SK-N-DZ (cell line): ENCODE measurements at regions not wholly inside any gene's neighbourhood (a gene's known extent, or its start where the extent isn't known, plus 50 kb on each side); places are given as distances from the start of the nearest gene placed in this dataset.

Experiments used
- DNase-seq: peaks from one replicate; pipeline ENCODE4 v3.0.0-alpha.2; 2015; ENCODE audit warnings: low spot score

DNA sequence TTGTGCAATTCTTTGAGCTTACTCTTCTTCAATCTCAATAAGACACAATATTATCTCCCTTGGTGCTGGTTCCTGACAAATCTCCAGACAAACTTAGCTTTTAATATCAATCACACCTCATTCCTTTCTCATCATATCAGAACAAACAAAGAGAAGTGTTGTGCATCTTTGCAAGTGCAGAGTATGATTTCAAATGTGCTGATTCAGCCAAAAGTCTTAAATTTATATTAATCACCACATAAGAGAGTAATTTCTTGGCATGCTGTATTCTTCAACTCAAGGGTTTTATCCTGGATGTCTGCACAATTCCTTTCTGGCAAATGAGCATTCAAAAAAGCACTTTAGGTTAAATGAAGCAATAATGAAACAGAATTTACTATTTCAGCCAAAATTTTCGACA, 877.8 kb downstream of the ANKRD7 start:
- no peak for DNase-seq

DNA sequence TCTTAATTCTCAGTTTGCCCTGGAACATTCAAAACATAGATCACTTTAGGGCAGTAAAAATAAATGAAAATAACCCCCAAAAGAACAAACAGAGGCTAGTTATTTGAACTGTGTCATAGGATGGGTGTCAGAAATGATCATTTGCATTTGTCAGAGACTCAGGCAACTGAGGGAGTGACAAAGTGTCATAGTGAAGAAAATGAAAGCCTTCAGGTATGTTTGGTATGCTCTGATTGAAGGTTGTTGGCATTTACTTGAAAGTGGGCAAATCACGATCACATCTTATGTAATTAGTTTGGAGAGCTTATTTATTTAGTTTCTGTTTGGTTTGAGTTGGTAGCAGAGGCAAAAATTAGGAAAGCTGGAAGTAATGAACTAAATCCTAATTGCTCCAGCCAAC, 880.9 kb downstream of the ANKRD7 start:
- no peak for DNase-seq

DNA sequence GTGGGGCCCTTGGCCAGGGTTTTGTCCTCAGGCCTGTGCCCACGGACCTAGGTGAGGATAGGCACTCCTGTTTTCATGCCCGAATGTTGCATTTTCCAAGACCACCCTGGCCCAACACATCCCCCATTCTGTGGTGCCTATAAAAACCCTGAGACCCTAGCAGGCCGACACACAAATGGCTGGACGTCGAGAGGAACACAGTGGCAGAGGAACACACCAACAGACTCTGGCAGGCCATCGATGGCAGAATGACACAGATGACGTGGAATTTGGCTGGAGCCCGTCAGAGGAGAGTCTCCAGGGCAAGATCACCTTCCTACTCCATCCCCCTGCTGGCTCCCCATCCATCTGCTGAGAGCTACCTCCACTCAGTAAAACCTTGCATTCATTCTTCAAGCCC, 898.8 kb downstream of the ANKRD7 start:
- no peak for DNase-seq

DNA sequence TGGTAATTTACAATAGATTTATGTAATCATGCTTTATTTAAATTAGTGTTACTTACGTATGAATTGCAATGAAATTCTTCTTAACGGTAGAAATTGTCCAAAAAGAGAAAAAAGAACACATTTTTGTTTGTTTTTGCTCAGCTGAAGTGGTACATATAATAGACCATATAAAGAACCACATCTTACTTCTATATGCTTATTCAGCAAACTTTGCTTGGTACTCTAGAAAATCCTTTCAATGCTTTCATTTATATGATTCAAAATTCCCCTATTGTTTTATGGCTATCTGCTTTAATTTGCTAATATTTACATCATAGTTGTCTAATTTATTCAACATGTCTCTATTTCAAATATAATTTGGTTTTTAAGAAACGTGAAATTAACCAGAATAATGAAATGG, 903.2 kb downstream of the ANKRD7 start:
- no peak for DNase-seq

DNA sequence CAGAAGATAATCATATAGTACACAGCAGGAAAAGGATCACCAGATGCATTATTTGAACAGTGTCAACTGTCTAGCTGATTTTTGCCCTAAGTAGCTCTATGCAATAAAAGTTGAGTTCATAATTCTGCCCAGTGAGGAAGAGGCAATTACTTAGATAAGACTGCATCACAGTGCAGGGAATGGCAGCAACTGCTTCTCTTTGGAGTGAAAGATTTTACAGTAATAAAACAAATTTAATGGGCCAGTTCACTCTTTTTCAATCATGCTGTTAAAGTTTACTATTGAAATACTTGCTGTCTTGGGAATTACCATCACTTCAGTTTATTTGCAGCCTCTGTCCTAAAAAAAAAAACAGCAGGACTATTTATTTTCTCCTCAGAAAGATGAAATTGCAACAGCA, 907.9 kb downstream of the ANKRD7 start:
- DNase-seq: no peak

DNA sequence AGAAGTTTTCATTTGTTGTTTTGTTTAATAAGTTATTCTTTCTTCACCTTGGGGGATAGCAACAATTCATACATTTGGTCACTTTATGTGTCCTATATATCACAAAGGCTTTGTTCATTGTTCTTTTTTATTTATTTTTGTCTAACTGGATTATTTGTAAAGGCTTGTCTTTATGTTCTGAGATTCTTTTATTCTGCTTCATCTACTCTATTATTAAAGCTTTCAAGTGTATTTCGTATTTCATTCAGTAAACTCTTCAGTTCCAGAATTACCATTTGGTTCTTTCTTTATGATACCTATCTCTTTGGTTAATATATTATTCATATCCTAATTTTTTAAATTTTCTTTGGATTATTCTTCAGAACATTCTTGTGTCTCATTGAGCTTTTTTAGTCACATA, 942.9 kb downstream of the ANKRD7 start:
- no peak for DNase-seq

DNA sequence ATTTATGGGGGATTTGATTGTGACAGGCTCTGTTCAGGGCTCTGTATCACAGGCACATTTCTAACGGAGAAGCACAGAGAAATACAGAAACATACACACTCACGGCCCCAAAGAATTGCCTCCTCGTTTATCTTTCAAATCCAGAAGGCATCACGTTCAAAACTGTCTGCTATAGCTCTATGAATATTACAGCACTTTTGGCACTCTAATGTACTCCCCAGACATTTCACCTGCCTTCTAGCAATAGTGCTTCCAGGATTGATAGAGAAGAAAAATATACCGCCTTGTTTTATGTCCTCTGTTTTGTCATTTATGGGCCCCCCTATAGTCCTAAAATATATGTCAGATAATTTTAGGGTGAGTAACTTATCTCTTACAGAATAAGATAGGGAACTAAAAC, 947.5 kb downstream of the ANKRD7 start:
- no peak for DNase-seq

DNA sequence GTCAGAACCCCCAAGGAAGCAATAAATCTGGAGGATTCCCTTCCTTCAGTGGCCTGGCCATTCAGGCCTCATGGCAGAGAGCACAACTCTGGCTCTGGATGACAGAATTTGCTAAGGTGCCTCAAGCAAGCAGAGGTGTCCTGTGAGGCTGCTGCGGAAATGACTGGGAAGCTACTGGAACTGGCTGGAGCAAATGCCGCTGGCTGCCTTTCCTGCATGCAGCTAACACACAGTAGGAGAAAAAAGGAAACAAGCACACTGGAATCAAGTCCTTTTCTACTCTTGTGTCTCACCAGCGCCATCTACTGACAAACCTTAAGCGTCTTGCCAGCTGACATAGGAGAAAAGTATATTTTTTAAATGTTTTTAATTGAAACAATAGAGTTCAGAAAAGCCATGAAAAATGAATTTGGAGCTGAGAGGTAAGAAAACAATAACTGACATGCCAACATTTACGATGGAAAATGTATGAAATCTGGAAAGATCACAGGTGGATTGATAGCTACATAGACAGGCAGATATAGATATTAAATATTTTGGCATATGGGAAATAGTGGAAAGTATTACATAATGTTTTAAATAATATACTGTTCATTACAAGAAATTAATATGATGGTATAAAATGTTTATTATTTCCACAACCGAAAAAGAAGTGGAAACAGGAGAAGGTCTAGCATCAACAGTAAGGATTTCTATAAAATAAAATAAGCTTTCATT, 951.6 kb downstream of the ANKRD7 start:
- DNase-seq: peak; percentile 79

DNA sequence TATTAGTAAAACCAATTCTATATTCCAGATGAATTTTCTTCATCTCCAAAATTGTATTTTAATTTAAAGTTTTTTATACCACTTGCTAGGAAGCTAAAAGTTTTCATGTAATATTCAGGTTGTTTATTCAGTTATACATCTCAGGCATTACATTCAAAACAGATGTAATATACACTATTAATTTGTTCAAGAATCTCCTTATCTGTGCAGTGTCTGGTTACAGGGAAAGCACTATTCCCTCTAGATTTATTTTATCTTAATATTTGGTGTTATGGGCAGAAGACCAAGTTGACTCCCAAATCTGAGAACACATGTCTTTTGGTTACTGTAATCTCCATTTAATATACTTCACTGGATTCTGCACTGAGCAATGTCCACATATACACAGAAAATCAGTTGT, 953.4 kb downstream of the ANKRD7 start:
- DNase-seq: no peak

DNA sequence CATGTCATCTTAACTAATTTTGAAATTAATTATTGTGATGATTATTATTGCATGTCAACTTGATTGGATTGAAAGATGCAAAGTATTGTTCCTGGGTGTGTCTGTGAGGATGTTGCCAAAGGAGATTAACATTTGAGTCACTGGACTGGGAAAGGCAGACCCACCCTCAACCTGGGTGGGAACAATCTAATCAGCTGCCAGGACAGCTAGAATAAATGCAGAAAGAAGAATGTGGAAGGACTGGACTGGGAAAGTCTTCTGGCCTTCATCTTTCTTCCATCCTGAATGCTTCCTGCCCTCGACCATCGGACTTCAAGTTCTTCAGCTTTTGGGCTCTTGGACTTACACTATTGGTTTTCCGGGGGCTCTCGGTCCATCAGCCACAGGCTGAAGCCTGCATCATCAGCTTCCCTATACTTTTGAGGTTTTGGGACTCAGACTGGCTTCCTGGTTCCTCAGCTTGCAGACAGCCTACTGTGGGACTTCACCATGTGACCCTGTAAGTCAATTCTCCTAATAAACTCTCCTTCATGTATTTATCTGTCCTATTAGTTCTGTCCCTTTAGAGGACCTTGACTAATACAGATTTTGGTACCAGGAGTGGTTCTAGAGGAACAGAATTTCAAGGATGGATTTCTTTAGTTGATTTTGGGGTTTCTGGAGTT, 959.8 kb downstream of the ANKRD7 start:
- DNase-seq: no peak

DNA sequence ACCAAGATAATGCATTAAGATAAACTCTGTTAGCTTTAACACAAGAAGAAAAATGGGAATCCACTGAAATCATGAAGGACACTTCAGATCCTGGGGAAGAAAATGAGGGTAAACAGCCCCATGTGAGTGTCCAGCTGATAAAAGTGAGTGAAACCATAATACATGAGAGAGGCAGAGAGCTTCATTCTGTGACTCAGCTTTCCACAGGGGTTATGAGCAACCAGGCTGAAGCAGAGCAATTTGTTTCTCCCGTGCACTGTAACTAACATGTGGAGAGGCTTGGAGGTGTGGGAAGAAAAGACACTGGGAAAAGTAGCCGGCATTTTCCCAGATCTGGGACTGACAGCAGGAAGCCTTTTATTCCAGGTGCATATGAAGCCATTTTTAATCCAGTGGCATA, 971.7 kb downstream of the ANKRD7 start:
- DNase-seq: peak; percentile 52

DNA sequence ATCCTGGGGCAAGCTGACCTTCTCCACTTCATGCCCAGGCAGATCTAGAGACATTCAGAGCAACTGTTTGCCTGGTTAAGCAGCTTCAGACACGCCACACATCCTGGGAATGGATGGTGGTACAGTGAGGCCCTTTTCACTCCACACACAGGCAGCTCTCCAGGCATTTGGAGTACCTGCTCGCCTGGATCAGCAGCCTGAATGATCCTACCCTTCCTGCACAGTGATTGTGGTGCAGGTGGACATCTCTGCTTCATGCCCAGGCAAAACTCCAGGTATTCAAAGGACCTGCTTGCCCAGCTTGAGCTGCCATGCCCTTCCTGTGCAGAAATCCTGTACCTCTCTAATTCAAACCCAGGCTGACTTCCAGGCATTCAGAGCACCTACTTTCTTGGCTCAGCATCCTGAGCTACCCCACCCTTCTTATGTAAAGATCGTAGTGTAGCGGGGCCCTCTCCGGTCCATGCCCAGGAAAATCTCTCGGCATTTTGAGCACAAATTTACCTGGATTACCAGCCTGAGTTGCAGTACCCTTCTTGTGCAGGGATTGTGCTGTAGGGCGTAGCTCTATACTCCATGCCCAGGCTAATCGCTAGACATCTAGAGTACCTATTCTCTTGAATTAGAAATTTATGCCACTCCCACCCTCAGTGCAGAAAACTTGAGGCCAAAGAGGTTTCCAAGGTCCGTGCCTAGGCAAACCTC, 972.8 kb downstream of the ANKRD7 start:
- DNase-seq: no peak

DNA sequence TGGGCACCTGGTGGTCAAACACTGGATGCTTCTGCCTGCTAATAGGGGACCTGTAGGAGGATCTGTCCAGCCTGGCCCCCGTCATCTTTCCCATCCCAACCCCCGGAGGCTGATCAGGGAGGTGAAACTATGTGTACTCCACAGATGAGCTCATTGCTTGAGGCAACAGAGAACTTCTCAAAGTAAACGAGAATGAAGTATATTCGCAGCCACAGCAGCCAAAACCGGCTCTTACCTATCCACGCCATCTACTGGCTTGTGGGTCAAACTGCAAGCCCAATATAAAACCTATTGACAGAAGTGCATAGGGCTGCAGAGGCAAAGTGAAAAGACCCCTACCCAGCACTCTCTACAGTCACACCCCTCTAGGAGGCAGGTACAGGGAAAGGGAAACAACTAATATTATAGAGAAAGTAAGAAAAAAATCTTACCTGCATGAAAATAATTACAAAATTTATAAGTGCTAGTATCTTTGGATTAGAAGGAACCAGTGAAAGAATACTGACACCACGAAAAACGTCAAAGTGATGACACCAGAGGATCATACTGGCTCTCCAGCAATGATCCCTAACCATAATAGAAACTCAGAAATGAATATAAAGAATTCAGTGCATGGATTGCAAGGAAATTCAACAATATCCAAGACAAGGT, 973.5 kb downstream of the ANKRD7 start:
- peak; percentile 69 for DNase-seq

DNA sequence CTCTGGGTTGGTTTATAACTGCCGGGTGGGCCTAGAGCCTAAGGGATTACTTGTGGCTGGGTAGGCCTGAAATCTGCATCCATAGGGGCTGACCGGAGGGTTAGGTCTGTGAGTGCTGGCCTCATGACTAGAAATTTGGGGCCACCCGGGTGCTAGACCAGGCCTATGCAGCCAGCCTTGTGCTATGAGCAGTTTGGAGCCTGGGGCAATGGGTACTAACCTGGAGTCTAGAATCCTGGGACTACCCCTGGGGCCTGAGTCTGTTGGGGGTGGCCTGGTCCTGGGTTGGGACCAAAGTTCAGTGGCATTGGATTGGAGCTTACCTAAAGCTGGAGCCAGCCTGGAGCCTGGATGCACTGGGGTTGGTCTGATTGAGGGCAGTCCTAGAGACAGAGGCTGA, 995.2 kb downstream of the ANKRD7 start:
- DNase-seq: no peak

DNA sequence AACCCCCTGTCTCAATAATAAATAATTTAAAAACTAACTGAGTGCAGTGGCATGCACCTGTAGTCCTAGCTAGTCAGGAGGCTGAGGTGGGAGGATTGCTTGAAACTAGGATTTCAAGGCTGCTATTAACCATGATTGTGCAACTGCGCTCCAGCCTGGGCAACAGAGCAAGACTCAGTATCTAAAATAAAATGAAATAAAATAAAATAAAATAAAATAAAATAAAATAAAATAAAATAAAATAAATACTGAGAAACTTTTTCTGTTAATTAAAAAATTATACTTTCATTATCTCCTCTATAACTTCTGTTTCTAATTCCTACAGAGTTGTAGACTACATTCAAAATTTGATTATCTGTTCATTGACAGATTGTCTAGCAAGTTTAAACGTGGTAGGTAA, 999.4 kb downstream of the ANKRD7 start:
- DNase-seq: no peak

DNA sequence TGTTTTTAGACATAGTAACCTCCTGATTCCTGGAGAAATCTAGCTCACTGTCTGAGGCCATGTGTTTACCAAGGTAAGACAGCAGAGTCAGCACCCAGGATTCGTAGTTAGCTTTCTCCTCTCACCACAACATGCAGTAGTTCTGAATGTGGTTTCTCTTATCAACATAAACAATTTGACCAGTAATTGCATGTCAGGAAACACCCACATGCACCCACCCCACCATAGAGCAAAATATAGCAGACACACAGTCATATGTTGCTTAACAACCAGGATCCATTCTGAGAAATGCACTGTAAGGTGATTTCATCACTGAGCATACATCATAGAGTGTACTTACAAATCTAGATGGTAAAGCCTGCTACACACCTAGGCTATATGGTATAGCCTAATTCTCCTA, 1004.0 kb downstream of the ANKRD7 start:
- no peak for DNase-seq

DNA sequence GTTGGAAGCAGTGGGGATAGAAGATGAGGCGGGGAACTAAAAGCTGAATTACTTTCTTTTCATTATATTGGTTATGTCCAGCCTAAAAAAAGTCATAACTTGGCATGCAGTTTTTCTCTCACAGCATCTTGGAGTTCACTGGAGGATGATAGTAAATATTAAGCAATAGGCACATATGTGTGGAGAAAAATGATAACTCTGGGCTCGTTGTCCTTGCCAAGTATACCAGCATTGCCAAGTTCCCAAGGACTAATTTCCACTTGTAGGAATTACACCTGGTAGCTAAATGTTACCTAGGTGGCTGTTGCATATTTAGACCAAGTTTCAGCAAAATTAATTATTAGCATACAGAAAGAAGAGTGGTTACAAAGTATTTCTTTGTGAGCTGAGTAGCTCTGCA, 1007.6 kb downstream of the ANKRD7 start:
- no peak for DNase-seq

DNA sequence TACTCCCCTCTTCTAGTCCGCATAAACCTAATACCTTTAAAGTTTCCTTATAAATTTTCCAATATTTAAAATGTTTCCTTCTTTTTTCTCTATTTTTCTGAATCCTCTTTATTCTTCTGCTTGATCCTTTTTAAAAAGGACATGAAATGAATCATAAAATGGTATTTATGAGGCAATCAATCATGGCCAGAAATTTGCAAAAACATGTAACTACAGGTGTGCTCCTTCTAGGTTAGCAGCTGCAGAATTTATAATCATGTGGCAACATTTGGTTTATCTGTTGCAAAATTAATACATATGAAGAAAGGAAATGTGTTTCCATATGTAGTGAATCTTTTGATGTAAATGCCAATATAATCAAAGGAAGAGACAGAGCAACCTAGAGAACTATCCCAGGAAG, 1008.5 kb downstream of the ANKRD7 start:
- no peak for DNase-seq

DNA sequence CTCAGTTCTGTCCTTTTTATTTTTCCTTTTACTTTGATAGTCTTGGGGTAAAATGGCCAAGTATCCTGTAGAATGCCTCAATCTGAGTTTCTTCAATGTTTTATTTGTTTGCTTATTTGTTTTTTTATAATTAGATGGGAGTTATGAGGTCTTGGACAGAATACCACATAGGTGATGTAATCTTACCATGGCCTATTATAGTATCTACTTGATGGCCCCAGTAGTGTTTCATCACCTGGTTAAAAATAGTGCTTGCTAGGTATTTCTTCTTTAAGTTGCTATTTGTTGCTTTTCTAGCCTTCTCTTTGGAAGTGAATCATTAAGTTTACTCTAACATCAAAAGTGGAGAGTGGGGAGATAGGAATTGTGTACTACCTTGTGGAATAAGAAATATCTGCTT, 1020.0 kb upstream of the KCND2 start:
- DNase-seq: no peak

DNA sequence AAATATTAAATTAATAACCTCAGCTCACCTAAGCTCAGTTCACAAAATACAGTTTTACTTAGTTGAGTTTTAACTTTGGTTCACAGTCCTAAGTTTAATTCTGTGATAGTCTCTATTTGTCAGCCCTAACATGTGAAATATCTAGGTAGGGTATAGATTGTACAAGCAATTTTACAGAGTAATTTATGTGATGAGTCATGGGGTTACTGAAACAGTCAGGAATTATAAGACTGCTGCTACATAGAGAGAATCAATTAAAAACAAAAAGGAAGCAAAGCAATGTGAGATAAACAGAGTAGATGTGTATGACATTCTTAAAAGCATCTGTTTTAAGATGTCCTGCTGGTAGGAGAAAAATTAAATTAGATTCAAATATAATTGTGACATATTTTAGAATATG, 1018.2 kb upstream of the KCND2 start:
- no peak for DNase-seq

DNA sequence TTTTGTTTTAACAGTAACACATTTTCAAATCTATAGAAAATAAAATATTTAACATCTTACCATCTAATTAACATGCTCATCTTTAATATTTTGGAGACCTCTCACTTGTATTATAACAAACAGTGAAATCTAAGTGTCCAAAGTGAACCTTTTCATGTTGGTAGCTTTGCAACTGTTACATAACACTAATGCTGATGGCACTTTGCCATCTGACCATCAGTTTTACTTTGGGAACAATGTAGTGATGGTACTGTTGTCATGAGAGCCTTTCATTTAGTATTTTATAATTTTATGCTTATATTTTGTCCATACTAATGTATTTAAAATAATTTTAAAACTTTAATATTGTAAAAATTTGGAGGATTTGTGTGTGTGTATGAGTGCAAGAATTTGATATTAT, 1017.0 kb upstream of the KCND2 start:
- no peak for DNase-seq

DNA sequence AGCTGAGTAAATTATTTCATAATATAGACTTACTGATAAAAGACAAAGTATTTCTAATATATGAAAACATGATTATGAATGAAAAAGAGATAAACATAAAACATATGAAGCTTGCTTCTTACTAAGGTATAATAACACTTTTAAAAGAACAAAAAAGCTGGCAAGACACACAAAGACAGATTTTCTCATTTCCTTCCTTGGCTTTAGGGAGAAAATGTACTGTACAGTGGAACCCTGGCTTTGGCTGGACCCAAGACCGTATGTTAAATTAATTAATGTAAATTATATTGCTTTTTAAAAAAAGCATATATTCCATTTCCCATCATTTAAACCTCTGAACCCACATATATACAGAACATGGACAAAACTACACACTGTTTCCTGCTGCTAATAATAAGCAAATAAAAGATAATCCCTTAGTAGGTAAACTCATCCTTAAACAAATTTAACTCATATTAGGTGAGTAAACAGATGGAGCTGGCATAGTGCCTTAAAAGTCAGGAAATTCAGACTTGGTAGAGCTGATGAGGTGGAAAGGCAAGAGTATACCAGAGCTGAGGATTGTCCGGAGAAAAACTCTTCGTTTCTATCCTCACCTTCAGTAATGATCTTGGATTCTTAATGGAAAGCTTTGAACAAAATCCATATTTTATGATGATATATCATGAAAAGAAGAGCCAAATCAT, 1016.4 kb upstream of the KCND2 start:
- DNase-seq: no peak
